CD4-positive, alpha-beta T cell (primary cell): ENCODE measurements at regions not wholly inside any gene's neighbourhood (a gene's known extent, or its start where the extent isn't known, plus 50 kb on each side); places are given as distances from the start of the nearest gene placed in this dataset.

Experiments used
- ATAC-seq: fragments of 200-7000 bp; cut with Tn5 transposase; one replicate; pipeline ENCODE4 v1.10.0; 2022; ENCODE audit warnings: mild to moderate bottlenecking; ENCODE audit not compliant: poor library complexity
- CTCF ChIA-PET: fragments of 350-600 bp; sonication (Branson Sonifier 250); formaldehyde crosslinking; loops from one replicate; lab custom pipeline; 2021; ENCODE audit warnings: antibody characterized with exemption, inconsistent platforms; lab: Charles Lee
- POLR2A ChIA-PET: fragments of 350-600 bp; sonication (Branson Sonifier 250); formaldehyde crosslinking; loops from one replicate; lab custom pipeline; 2021; ENCODE audit warnings: antibody characterized with exemption, inconsistent platforms; lab: Charles Lee
- DNase-seq, 14 experiments: peaks; one replicate each; pipeline ENCODE4 v3.0.0-alpha.2; 2013 to 2020; ENCODE audit warnings: mixed read lengths in 2 of 14
- H3K27ac ChIP-seq, 2 donors: one replicate each; pipeline versions ENCODE4 v1.5.1 to v1.7.0; 2013; ENCODE audit warnings: low read length in 2 of 2, low read depth in 1 of 2, mild to moderate bottlenecking in 1 of 2
- H3K27me3 ChIP-seq, 2 experiments: 1 replicate in 1 of 2; 2 replicates in 1 of 2; pipeline versions ENCODE4 v1.6.1 to v1.7.0; 2013; ENCODE audit warnings: low read length in 2 of 2, control low read depth in 1 of 2, mild to moderate bottlenecking in 1 of 2, moderate library complexity in 1 of 2; ENCODE audit not compliant: insufficient read depth in 2 of 2, control insufficient read depth in 1 of 2
- H3K36me3 ChIP-seq: one replicate; pipeline ENCODE4 v1.6.1; 2013; ENCODE audit warnings: low read length, control low read depth; ENCODE audit not compliant: insufficient read depth
- H3K4me1 ChIP-seq: one replicate; pipeline ENCODE4 v1.6.1; 2013; ENCODE audit warnings: low read length, control low read depth; ENCODE audit not compliant: insufficient read depth
- H3K4me3 ChIP-seq: one replicate; pipeline ENCODE4 v1.5.1; 2013; ENCODE audit warnings: mild to moderate bottlenecking, low read length, moderate library complexity
- H3K9me3 ChIP-seq, 2 experiments: 1 replicate in 1 of 2; 2 replicates in 1 of 2; pipeline versions ENCODE4 v1.6.1 to v1.7.0; 2013; ENCODE audit warnings: low read length in 2 of 2, mild to moderate bottlenecking in 2 of 2, control low read depth in 1 of 2, moderate library complexity in 1 of 2; ENCODE audit not compliant: control insufficient read depth in 1 of 2, insufficient read depth in 1 of 2
- H3K27ac Mint-ChIP-seq: one replicate; pipeline ENCODE4 v1.8.0; 2020; ENCODE audit warnings: mixed read lengths
- H3K27me3 Mint-ChIP-seq: one replicate; pipeline ENCODE4 v1.8.0; 2021; ENCODE audit warnings: mixed read lengths
- H3K36me3 Mint-ChIP-seq: one replicate; pipeline ENCODE4 v1.8.0; 2021; ENCODE audit warnings: low read depth, mixed read lengths
- H3K4me1 Mint-ChIP-seq: one replicate; pipeline ENCODE4 v1.8.0; 2021; ENCODE audit warnings: low read depth, mixed read lengths
- H3K4me3 Mint-ChIP-seq: one replicate; pipeline ENCODE4 v1.8.0; 2020; ENCODE audit warnings: mild to moderate bottlenecking, mixed read lengths
- H3K9me3 Mint-ChIP-seq: one replicate; pipeline ENCODE4 v1.8.0; 2020; ENCODE audit warnings: mixed read lengths
- intact Hi-C, 2 experiments: fragments of 100-400 bp; cut with DNase I in 1 of 2; cut with micrococcal nuclease in 1 of 2; formaldehyde crosslinking; loops; one replicate each; pipeline versions ENCODE4 v1.15.1 to v1.9.0; 2023 to 2025; cut with DNase I, micrococcal nuclease
- TF ChIP-seq, protein P1 (sequence below): fragments of 200-600 bp; IDR thresholded peaks from one replicate; pipeline ENCODE4 v1.8.0; 2022; ENCODE audit warnings: antibody characterized with exemption, mild to moderate bottlenecking

DNA sequence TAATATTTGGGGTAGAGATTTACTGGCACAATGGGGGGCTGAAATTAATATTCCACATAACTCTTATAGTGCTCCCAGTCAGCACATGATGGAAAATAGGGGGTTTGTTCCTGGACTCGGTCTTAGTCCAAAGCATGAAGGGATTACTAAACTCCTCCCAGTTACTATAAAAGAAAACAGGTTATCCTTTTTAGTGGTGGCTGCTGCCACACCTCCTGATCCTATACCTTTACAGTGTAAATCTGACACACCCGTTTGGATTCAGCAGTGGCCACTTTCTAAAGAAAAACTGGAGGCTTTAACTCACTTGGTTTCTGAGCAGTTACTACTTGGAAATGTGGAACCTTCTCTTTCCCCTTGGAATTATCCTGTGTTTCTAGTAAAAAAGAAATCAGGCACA is 572.9 kb upstream of the PTGER4 start:
- no peak overlapping the region for H3K27ac Mint-ChIP-seq
- no peak overlapping the region for H3K4me3 Mint-ChIP-seq
- no peaks in the 10 kb centered on the region for H3K27me3 Mint-ChIP-seq
- ChIA-PET CTCF (no interaction called here), POLR2A (no interaction called here)
- intact Hi-C loops = no loop called here
- peaks cover 14% of the 10 kb centered on the region for H3K9me3 Mint-ChIP-seq
- ATAC-seq = no peak
- H3K9me3 ChIP-seq = peaks cover 0 to 3% of the 10 kb centered on the region in 2 experiments
- no peak overlapping the region for H3K4me3 ChIP-seq
- no peaks in the 10 kb centered on the region for H3K4me1 ChIP-seq
- DNase-seq = no peak
- H3K36me3 ChIP-seq = no peaks in the 10 kb centered on the region
- H3K4me1 Mint-ChIP-seq = no peaks in the 10 kb centered on the region
- TF ChIP-seq, protein P1, sequence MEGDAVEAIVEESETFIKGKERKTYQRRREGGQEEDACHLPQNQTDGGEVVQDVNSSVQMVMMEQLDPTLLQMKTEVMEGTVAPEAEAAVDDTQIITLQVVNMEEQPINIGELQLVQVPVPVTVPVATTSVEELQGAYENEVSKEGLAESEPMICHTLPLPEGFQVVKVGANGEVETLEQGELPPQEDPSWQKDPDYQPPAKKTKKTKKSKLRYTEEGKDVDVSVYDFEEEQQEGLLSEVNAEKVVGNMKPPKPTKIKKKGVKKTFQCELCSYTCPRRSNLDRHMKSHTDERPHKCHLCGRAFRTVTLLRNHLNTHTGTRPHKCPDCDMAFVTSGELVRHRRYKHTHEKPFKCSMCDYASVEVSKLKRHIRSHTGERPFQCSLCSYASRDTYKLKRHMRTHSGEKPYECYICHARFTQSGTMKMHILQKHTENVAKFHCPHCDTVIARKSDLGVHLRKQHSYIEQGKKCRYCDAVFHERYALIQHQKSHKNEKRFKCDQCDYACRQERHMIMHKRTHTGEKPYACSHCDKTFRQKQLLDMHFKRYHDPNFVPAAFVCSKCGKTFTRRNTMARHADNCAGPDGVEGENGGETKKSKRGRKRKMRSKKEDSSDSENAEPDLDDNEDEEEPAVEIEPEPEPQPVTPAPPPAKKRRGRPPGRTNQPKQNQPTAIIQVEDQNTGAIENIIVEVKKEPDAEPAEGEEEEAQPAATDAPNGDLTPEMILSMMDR = no peak
- H3K36me3 Mint-ChIP-seq = no peaks in the 10 kb centered on the region
- H3K27me3 ChIP-seq = no peaks in the 10 kb centered on the region
- H3K27ac ChIP-seq = no peak overlapping the region

GRCh38 chr5:40098313-40098712 is 581.4 kb upstream of the PTGER4 start:
- no peaks in the 10 kb centered on the region for H3K27me3 Mint-ChIP-seq
- no peaks in the 10 kb centered on the region for H3K4me1 Mint-ChIP-seq
- Histone ChIP-seq H3K27me3 (no peaks in the 10 kb centered on the region), H3K36me3 (no peaks in the 10 kb centered on the region), H3K4me3 (no peak overlapping the region), H3K27ac (no peak overlapping the region), H3K9me3 (no peaks in the 10 kb centered on the region), H3K4me1 (no peaks in the 10 kb centered on the region)
- no peaks in the 10 kb centered on the region for H3K9me3 Mint-ChIP-seq
- intact Hi-C loops = no loop called here
- ATAC-seq (no peak), DNase-seq (no peak)
- no peaks in the 10 kb centered on the region for H3K36me3 Mint-ChIP-seq
- CTCF ChIA-PET = interaction anchor here (0.7 kb wide), 1 partner anchor 444 kb away, joined by 3 read pairs; no protein-coding TSS in a partner anchor
- H3K4me3 Mint-ChIP-seq = no peak overlapping the region
- no peak overlapping the region for H3K27ac Mint-ChIP-seq
- TF ChIP-seq, protein P1 = no peak
- POLR2A ChIA-PET = no interaction called here

DNA sequence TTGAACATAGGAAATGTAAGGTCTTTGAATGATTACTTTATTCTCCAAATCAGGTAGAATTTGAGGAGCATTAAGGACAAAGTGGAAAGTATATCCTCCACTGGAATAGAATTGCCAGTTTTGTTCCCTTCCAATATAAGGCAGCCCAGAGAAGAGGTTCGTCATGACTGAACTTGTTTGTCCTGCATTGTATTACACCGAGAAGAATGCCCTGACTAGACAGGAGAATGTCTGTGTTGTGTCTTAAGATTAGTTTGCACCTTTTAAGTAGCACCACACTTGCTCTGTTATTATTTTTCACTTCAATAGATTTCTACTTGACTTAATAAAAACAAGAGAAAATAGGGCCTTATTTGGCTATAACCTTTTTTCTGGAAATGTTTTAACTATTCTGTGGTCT is 586.2 kb upstream of the PTGER4 start:
- intact Hi-C loops = no loop called here
- peaks cover 3% of the 10 kb centered on the region for H3K9me3 Mint-ChIP-seq

More for the DNA sequence above, 586.2 kb upstream of the PTGER4 start:
- Histone ChIP-seq H3K27me3 (no peaks in the 10 kb centered on the region), H3K27ac (no peak overlapping the region), H3K9me3 (peaks cover 4 to 16% of the 10 kb centered on the region in 2 experiments), H3K36me3 (no peaks in the 10 kb centered on the region), H3K4me3 (no peak overlapping the region), H3K4me1 (no peaks in the 10 kb centered on the region)
- ATAC-seq = no peak
- Mint-ChIP-seq H3K27ac (no peak overlapping the region), H3K4me3 (no peak overlapping the region), H3K27me3 (no peaks in the 10 kb centered on the region), H3K36me3 (no peaks in the 10 kb centered on the region), H3K4me1 (no peaks in the 10 kb centered on the region)
- ChIA-PET CTCF (no interaction called here), POLR2A (no interaction called here)
- DNase-seq = no peak
- TF ChIP-seq, protein P1 = no peak
